ENCODE measurements at regions not wholly inside any gene's neighbourhood (a gene's known extent, or its start where the extent isn't known, plus 50 kb on each side); places are given as distances from the start of the nearest gene placed in this dataset.

DNA sequence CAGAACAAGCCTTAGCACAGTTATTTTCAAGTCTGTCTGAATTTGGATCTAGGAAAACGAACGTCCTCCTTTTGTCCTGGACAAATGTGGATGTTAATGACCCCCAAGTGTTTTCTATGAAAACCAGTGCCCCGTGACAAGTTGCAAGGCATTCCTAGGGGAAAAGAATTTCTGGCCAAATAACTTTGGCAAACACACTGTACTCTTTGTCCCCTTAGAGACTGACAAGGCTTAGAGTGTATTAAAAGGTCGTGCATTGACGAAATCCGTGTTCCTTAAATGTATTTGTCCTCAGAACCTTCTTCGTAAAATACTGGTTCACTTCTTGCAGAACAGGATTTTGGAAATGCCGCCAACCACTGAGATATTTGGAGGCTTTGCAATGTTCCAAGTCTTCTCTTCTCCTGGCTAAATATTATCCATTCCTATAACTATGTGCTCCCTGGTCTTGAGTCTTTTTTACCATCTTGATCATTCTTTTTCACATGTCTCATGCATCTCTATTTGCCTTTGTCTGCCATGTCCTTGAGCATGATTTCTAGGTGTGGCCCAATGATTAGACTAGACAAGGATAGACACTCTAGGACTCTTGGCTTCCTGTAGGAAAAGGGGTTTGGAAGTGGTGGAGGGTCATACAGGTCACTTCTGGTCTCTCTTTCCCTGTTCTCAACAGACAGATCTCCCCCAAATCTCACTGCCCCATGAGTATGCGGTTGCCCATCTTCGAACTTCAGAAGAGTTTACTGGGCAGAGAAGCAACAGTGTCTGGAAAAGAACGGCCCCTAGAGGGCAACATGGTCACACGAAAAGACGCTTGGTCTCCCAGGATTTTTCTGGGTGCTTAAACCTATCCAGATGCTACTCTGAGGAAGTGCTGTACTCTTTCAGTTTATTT lies 117.5 kb downstream of the EDEM1 start:
- DNase-seq = peak; percentile 51

DNA sequence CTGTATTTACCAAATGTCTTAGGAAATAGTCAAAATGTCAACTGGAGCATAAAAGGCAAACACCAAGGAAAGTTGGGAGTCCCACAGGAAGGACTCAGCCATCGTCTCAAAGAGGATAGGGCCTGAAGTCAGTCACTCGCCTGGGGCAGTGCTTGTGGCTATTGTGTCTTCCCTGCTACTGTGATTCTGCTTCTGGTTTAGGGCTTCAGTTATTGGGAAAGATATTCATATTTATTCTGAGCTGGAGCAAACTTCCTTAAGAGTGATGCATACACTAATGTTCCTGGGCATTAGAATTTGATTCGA lies 118.1 kb downstream of the EDEM1 start:
- no peak for DNase-seq

DNA sequence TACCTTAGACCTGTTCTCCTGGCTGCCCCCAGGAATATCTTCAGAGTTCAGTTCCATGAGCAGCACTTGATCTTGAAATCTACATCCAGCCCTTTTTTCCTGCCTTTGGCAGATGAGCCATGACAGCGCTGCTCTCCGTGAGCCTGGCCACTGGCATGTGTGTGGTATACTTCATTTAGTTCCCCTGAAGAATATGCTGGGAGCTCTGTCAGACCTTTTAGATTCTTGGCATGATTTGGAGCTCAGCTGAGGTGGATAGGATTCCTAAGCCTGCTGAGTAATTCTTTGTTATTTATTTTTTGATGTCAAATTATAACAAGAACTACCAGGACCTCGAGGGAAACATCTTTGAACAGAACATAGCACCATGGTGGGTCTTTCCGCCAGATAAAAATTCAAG lies 121.7 kb downstream of the EDEM1 start:
- no peak for DNase-seq

DNA sequence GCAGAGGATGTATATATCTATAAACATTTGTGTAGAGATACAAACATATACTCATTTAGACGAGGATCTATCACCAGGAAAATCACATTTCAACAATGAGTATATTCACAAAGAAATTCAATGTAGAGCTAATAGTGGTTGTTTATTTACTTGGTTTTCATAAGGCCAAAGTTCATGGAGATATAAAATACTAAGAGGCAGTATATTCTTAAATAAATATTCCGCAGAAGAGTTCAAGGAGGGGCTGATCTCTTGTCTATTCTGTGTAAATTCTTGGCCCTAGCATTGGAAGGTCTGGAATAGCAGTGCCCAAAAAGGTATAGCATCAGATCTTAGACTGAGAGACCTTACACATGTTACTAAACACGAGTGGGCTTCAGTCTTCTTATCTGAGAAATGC lies 122.1 kb downstream of the EDEM1 start:
- no peak for DNase-seq

DNA sequence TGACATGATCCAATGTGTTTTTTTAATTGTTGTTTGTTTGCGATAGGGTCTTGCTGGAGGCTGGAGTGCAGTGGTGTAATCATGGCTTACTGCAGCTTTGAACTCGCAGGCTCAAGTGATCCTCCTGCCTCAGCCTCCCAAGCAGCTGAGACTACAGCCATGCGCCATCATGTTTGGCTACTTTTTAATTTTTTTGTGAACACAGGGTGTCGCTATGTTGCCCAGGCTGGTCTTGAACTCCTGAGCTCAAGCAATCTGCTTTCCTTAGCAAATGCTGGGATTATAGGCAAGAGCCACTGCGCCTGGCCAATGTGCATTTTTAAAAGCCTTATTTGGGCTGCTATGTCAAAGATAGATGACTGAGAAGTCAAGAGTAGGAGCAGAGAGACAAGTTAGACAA lies 123.0 kb downstream of the EDEM1 start:
- DNase-seq = no peak

DNA sequence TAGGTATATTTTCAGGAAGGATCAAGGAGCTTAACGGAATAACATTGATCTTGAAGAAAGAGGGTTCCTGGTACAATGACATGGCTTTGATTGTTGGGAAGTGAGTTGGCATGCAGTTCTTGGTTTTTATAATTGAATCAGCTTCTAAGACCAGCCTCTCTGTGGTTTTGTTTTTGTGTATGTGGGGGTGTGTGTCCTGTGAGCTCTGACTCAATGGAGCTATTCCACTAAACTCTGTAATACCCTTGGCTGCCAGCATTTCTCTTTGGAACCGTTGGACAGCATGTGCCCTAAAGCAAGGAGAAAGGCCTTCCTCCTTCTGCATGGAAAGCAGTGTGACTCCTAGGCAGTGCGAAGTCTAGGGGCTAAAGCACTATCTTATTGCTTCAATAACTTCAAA lies 124.8 kb downstream of the EDEM1 start:
- no peak for DNase-seq

DNA sequence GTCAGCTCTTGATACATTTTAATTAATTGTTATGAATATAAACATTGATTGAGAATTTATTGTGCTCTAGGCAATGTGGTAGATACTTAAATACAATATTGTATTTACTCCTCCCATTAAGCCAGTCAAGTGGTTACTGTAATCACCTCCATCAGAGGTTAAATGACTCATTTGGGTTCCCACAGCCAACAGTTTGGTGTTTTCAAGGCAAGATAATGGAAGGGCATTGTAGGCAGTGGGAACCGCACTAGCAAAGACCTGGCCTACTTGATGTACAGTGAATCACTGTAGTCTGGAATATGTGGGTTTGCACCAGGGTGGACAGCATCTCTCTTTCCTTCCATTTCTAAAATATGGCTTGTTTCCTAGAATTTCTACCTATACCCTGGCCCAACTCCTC lies 127.4 kb downstream of the EDEM1 start:
- no peak for DNase-seq

DNA sequence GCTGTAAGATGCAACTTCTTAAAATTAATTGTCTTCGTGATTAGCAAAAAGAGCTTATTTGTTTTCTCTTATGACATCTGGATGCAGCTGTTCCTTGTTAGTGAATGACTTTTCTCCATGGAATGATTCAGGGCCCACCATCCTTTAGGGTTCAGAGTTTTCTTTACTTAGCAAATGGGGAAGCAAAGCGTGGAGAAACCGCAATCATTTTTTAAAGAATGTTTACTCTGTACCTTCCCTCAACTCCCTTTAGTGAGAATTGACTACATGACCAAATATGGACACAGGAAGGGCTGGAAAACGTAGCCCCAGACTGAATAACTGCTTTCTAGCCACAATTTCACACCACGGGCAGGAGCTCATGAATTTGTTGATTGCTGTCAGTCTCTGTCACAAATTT lies 130.1 kb downstream of the EDEM1 start:
- DNase-seq = peak; percentile 65

DNA sequence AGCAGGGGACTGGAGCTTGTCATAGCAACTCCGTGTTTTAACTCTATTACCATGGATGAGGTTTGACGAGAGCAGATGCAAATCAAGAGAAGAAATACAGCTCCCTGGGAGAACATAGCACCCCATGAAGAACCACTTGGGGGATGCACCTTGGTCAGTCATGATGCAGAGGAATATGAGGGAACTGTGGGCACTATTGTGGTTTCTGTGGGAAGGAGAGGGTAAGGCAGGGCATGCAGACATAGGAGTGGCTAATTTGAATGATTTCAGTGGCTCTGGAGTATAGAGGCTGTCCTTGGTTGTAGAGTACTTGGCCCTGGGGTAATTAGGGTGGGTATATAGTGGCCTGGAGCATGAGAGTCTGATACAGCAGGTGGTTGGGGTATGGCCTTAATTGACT lies 131.9 kb downstream of the EDEM1 start:
- DNase-seq = no peak

DNA sequence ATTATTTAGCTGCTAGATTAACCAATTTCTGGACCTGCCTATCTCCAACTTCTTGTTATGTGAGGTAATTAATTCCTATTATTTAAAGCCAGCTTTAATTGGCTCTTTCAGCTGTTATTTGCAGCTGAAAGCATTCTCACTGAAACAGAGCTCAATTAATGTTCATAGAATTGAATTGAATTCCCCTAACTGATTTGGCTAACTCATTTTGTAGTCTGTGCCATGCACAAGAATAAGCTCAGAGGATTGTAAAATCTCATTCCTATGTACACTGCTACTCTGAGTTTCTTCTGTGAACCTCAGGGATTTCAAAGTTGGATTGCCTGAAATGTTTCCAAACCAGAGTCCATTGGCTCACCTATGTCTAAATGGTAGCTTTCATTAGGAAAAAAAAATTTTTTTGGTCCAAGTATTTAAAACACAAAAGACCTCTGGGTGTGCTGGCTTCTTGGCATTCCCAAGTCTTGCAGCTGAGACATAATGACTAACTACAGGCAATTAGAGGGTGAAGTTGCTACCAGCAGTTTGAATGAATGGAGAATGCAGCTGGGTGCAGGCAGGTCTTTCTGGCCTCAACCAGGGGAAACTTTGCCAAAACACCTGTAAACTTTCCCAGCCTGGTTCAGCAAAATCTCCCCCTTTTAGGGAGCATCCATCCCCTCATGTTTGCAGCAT lies 134.3 kb downstream of the EDEM1 start:
- DNase-seq = no peak

DNA sequence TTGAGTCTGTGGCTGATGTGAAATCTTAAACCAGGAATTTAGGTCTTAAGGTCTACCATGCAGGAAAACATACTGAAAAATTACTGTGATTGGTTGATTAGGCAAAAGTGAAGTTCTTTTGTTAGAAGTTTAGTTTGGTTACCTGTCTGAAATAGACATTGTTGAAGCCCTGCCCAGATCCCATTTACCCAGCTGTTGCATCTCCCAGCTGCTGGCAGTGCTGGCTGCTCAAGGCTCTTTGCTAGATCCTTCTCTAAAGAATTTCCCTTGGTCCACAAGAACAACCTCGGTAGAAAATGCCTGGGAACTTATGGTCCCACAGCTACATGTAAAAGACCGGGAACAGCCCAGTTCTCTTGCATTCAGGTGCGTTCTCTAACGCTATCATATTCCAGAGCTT lies 137.3 kb downstream of the EDEM1 start:
- no peak for DNase-seq

DNA sequence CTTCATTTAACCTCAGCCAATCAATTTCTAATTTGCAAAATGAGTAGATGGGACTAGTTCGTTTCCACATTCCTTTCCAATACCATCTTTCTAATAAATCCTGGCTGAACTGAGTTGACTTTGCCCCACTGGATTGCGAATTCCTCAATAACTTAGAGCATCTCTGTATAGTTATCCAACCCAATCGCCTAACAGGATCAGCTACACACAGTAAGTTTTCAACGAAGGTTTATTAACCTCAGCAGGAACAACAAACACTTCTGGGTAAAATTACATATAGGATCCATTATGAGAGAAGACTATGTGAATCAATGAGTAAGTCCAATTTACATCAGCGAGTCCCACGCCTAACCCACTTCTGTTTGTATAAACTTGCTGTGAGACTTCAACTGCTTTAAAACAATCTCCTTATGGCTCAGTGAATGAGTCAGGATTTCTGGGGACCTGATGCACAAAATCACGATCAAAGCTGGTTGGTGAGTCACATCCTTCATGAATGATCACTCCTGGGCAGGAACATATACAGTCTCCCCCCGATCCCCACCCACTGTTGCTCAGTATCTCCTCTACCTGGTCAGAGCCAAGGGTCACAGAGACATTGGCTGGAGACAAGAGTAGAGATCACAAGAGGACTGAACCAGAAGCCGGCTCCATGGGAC lies 142.8 kb downstream of the EDEM1 start:
- DNase-seq = no peak

DNA sequence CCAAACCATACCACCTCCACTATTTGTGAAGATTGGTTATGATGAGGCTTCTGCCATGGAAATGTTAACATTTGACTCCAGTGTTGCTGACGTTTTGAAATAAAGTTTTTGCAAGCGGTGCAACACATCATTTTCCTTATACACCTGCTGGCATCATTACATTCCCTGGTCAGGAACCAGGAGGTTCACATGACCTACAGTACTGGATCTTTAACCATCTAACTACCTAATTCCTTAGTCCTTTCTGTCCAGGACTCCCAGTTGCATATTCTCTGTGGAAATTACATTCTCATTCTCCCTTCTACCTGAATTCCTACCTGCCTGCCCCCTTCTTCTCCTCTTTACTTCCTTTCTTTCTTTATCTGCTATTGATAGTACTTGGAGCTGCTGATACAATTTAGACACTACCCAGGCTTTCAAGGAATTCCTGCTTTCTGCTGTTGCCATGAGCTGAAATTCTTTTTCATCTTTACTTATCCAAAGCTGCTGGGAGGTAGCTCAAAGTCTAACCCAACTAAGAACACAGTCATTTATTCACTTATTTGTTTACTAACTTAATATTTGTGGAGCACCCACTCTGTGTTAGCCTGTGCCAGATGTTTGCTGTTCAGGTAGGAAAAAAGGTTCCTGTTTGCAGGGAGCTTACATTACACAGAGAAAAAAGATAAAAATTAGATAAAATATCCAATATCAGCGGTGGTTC lies 144.2 kb downstream of the EDEM1 start:
- DNase-seq = no peak

DNA sequence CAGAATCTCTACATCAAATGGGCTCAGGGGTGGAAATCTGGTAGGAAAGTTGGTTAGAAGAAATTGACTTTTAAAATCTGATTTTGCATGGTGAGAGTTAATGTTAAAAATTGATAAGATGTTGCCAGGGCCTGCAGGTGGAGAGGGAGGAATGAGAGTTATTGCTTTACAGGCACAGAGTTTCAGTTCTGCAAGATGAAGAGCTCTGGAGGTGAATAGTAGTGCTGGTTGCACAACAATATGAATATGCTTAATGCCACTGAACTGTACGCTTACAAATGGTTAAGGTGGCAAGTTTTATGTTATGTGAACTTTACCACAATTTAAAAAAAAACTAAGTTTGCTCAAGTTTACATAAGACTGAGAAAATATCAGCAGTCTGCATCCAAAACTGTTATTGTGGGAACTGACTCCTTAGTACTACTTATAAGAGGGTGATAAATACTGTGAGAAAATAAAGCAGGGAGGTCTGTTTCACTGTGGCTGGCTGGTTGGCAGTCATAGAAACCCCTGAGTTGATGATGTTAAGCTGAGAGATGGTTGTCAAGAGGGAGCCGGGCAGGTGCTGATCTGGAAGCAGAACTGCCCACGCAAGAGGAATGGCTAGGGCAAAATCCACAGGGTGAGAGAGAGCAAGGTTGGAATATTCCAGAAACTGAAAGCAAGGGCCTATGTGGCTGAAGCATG lies 144.9 kb downstream of the EDEM1 start:
- no peak for DNase-seq

DNA sequence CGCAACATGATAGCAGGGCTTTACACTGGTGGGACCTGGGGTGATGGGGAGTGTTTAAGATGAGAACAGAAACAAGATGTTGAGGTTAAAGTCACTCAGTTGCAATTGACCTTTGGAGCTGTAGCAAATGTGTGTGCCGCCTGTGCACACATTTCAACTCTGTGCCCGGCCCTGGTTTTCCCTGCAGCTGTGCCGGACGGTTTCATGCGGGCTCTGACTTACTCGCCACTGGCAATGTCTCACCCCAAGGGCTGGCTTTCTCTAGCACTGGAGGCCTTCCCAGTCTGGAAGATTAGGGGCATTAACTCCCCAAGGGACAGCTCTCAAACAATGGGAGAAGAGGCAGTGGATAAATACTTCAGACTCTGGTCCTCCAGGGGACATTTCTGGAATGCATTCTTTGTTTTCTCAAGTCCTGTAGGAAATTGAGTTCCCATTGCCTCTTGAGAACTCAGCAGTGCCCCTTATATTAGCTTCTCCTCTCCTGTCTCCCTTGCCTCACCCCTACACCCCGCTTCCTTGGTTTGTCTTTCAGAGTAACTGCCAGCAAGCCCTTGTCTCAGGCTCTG lies 152.5 kb downstream of the EDEM1 start:
- no peak for DNase-seq

DNA sequence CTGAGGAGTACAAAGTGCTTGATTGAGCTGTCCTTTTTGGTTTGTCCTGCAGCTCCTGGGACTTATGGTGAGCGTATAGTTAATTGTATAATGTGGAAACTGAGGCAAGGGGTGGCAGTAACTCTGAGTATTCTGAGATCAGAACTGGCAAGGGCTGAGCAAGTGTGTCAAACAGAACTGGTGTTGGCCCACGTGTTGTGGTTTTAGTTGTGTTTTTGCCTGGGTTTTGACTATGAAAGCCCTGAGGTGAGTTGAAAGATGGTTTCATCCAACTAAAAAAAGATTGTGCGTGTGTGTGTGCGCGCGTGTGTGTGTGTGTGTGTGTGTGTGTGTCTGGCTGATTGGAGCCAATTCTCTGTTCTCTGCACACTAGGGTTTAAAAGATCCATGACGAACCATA lies 154.1 kb downstream of the EDEM1 start:
- DNase-seq = no peak

DNA sequence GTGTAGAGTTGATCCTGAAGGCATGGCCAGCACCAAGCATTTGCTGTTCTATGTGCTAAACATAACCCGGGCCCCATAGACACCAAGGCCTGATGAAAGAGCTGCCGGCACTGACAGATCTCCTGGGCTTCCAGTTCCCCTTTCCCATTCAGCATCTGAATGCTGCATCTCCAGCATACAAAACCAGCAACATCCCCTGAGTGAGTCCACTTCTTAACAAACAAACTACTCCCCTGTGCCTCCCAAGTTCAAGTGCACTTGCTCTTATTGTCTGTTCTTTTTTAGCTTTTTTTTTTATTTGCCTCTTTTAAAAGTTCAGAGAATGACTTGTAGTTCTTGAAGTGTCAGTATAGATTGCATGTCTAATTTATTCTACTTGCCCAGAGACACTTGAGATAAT lies 156.0 kb downstream of the EDEM1 start:
- DNase-seq = no peak

DNA sequence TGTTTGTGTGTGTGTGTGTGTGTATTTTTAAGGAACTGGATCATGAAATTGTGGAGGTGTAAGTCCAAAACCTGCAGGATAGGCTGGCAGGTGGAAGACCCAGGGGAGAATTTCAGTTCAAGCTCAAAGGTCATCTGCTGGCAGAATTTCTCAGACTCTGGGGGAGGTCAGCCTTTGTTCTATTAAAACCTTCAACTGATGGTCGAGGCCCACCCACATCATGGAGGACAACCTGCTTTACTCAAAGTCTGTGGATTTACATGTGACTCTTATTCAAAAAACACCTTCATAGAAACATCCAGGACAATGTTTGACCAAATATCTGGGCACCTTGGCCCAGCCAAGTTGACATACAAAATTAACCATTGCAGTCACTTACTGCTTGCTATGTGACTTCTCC lies 157.2 kb downstream of the EDEM1 start:
- DNase-seq = no peak

DNA sequence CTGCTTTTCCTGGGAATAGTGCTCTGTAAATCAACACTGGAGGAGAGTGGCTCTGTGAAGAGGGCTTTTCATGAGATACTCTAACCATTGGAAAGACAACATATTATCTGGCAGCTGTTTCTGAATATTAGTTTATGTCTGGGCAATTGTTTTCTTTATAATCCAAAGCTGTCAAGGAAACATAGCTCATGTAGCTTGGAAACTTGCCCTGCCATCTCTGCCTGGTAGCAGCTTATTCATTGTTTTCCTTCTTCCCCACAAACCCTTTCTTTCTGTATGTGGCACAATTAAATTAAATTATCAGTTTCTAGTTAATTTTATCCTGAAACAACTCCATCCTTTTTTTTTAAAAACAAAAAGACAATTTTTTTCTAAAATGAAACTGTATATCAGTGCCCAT lies 160.0 kb downstream of the EDEM1 start:
- DNase-seq = no peak

DNA sequence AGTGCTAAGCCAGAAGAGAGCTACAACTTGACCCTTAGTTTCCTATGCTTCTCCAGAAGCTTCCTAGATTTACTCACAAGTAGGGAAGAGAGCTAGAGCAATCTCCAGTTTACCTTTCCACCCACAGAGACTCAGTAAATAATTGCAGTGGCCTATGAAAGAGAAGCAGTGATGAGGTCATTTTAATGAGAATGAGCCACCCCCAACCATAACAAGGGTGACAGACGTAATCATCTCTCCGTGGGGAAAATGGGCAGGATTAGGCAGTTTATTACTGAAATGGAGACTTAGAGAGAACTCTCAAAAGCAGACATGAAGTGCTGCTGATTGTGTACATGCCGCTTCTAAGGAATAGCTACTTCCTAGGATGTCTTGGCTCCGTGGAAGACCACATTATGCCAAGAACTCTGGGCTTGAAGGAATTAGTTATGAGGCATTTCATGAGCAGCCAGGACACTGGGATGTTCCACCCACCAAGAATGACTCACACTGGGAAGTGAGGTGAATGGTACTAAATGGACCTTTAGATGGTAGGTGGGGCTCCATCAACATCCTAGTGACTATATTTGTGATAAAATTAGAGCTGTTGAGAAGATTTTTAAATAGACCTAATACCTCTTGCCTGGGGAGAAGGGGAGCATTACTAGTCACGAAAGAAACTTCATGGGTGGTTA lies 160.9 kb downstream of the EDEM1 start:
- no peak for DNase-seq

DNA sequence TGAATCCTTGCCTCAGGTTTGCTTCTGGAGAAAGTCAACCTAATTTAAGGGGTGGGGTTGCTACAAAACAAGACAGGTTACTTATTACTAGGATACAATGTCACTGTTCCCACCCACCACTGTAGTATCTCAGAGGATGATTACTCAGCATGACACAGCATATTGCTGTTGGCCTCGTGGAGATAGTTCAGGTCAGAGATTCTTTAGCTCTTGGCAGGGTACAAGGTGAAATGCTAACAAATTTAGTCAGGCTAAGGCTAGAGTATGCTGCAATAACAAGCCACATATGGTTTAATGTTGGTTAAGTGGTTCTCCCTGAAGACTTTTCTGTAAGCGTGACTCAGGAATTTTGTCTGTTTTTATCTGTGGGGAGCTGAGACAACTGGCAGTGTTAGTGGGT lies 161.8 kb downstream of the EDEM1 start:
- no peak for DNase-seq
